ENCODE measurements at regions not wholly inside any gene's neighbourhood (a gene's known extent, or its start where the extent isn't known, plus 50 kb on each side); places are given as distances from the start of the nearest gene placed in this dataset.
"Not testable (repeated sequence)": the region's sequence is repeated elsewhere in the genome, so short reads cannot be mapped to it uniquely, and the experiment has no call there.

- not testable (repeated sequence) for H3K4me3 ChIP-seq (ENCODE audit: low read depth, low read length); H3K27ac ChIP-seq (ENCODE audit: low read depth, low read length); H3K27me3 ChIP-seq (ENCODE audit: control insufficient read depth, insufficient read depth, low read length); H3K4me1 ChIP-seq (ENCODE audit: control insufficient read depth, insufficient read depth, low read length); H3K9ac ChIP-seq (ENCODE audit: low read depth, low read length); H3K36me3 ChIP-seq (ENCODE audit: control insufficient read depth, insufficient read depth, low read length)
- H3K9me3 ChIP-seq (ENCODE audit: control insufficient read depth, insufficient read depth, low read length): peaks cover 36% of the 10 kb centered on the region
These were observed 612.4 kb upstream of the GBE1 start for GRCh38 chr3:82373833-82374232.

- no peaks in the 10 kb centered on the region for H3K27me3 ChIP-seq (ENCODE audit: control insufficient read depth, insufficient read depth, low read length)
- peaks cover 12% of the 10 kb centered on the region; the same call in 1 of the 2 replicates for H3K4me1 ChIP-seq (ENCODE audit: control insufficient read depth, insufficient read depth, low read length)
These were observed 603.4 kb upstream of the GBE1 start for GRCh38 chr3:82364827-82365226.

GRCh38 chr3:82363131-82363530, 601.7 kb upstream of the GBE1 start:
- H3K4me1 ChIP-seq (ENCODE audit: control insufficient read depth, insufficient read depth, low read length): peaks cover 12% of the 10 kb centered on the region; the same call in 1 of the 2 replicates
- no peak overlapping the region for H3K4me3 ChIP-seq (ENCODE audit: low read depth, low read length)
- no peaks in the 10 kb centered on the region for H3K27me3 ChIP-seq (ENCODE audit: control insufficient read depth, insufficient read depth, low read length)
- H3K36me3 ChIP-seq (ENCODE audit: control insufficient read depth, insufficient read depth, low read length): no peaks in the 10 kb centered on the region
- no peak overlapping the region for H3K27ac ChIP-seq (ENCODE audit: low read depth, low read length)
- no peak overlapping the region for H3K9ac ChIP-seq (ENCODE audit: low read depth, low read length)
- H3K9me3 ChIP-seq (ENCODE audit: control insufficient read depth, insufficient read depth, low read length): no peaks in the 10 kb centered on the region

More at GRCh38 chr3:82364827-82365226, 603.4 kb upstream of the GBE1 start:
- Histone ChIP-seq H3K4me3 (ENCODE audit: low read depth, low read length) (no peak overlapping the region), H3K36me3 (ENCODE audit: control insufficient read depth, insufficient read depth, low read length) (no peaks in the 10 kb centered on the region), H3K9me3 (ENCODE audit: control insufficient read depth, insufficient read depth, low read length) (no peaks in the 10 kb centered on the region; the same call in 1 of the 2 replicates), H3K9ac (ENCODE audit: low read depth, low read length) (no peak overlapping the region), H3K27ac (ENCODE audit: low read depth, low read length) (no peak overlapping the region)

GRCh38 chr3:82355228-82355627, 593.8 kb upstream of the GBE1 start:
- H3K4me3 ChIP-seq (ENCODE audit: low read depth, low read length): no peak overlapping the region
- no peaks in the 10 kb centered on the region for H3K27me3 ChIP-seq (ENCODE audit: control insufficient read depth, insufficient read depth, low read length)
- H3K27ac ChIP-seq (ENCODE audit: low read depth, low read length): no peak overlapping the region
- no peaks in the 10 kb centered on the region for H3K9me3 ChIP-seq (ENCODE audit: control insufficient read depth, insufficient read depth, low read length)
- H3K4me1 ChIP-seq (ENCODE audit: control insufficient read depth, insufficient read depth, low read length): peaks cover 23% of the 10 kb centered on the region
- no peak overlapping the region for H3K9ac ChIP-seq (ENCODE audit: low read depth, low read length)
- no peaks in the 10 kb centered on the region for H3K36me3 ChIP-seq (ENCODE audit: control insufficient read depth, insufficient read depth, low read length)

- Histone ChIP-seq H3K27me3 (ENCODE audit: control insufficient read depth, insufficient read depth, low read length) (no peaks in the 10 kb centered on the region), H3K4me1 (ENCODE audit: control insufficient read depth, insufficient read depth, low read length) (peaks cover 23% of the 10 kb centered on the region), H3K9me3 (ENCODE audit: control insufficient read depth, insufficient read depth, low read length) (no peaks in the 10 kb centered on the region), H3K4me3 (ENCODE audit: low read depth, low read length) (no peak overlapping the region), H3K9ac (ENCODE audit: low read depth, low read length) (no peak overlapping the region), H3K27ac (ENCODE audit: low read depth, low read length) (no peak overlapping the region), H3K36me3 (ENCODE audit: control insufficient read depth, insufficient read depth, low read length) (no peaks in the 10 kb centered on the region)
These were observed 592.8 kb upstream of the GBE1 start for GRCh38 chr3:82354228-82354627.

GRCh38 chr3:82353306-82354171, 592.1 kb upstream of the GBE1 start:
- H3K27ac ChIP-seq (ENCODE audit: low read depth, low read length): no peak overlapping the region
- peaks cover 23% of the 10 kb centered on the region for H3K4me1 ChIP-seq (ENCODE audit: control insufficient read depth, insufficient read depth, low read length)
- no peaks in the 10 kb centered on the region for H3K9me3 ChIP-seq (ENCODE audit: control insufficient read depth, insufficient read depth, low read length)
- no peak overlapping the region for H3K9ac ChIP-seq (ENCODE audit: low read depth, low read length)
- no peak overlapping the region for H3K4me3 ChIP-seq (ENCODE audit: low read depth, low read length)
- no peaks in the 10 kb centered on the region for H3K36me3 ChIP-seq (ENCODE audit: control insufficient read depth, insufficient read depth, low read length)
- no peaks in the 10 kb centered on the region for H3K27me3 ChIP-seq (ENCODE audit: control insufficient read depth, insufficient read depth, low read length)

GRCh38 chr3:82347585-82347984, 586.1 kb upstream of the GBE1 start:
- 0 out of 2 replicates have a peak, but pooled peaks cover 2% of the 10 kb centered on the region for H3K4me1 ChIP-seq (ENCODE audit: control insufficient read depth, insufficient read depth, low read length)
- no peak overlapping the region for H3K4me3 ChIP-seq (ENCODE audit: low read depth, low read length)
- H3K27me3 ChIP-seq (ENCODE audit: control insufficient read depth, insufficient read depth, low read length): no peaks in the 10 kb centered on the region
- no peaks in the 10 kb centered on the region for H3K36me3 ChIP-seq (ENCODE audit: control insufficient read depth, insufficient read depth, low read length)
- no peaks in the 10 kb centered on the region for H3K9me3 ChIP-seq (ENCODE audit: control insufficient read depth, insufficient read depth, low read length)
- no peak overlapping the region for H3K27ac ChIP-seq (ENCODE audit: low read depth, low read length)
- no peak overlapping the region for H3K9ac ChIP-seq (ENCODE audit: low read depth, low read length)

- H3K27me3 ChIP-seq (ENCODE audit: control insufficient read depth, insufficient read depth, low read length): no peaks in the 10 kb centered on the region
- no peaks in the 10 kb centered on the region for H3K36me3 ChIP-seq (ENCODE audit: control insufficient read depth, insufficient read depth, low read length)
- 0 out of 2 replicates have a peak, but pooled peaks cover 2% of the 10 kb centered on the region for H3K4me1 ChIP-seq (ENCODE audit: control insufficient read depth, insufficient read depth, low read length)
- H3K9me3 ChIP-seq (ENCODE audit: control insufficient read depth, insufficient read depth, low read length): no peaks in the 10 kb centered on the region
- no peak overlapping the region for H3K4me3 ChIP-seq (ENCODE audit: low read depth, low read length)
- no peak overlapping the region for H3K9ac ChIP-seq (ENCODE audit: low read depth, low read length)
- H3K27ac ChIP-seq (ENCODE audit: low read depth, low read length): no peak overlapping the region
These were observed 581.1 kb upstream of the GBE1 start for GRCh38 chr3:82342521-82342920.

- Histone ChIP-seq H3K4me1 (ENCODE audit: control insufficient read depth, insufficient read depth, low read length) (no peaks in the 10 kb centered on the region), H3K27me3 (ENCODE audit: control insufficient read depth, insufficient read depth, low read length) (no peaks in the 10 kb centered on the region), H3K27ac (ENCODE audit: low read depth, low read length) (no peak overlapping the region), H3K36me3 (ENCODE audit: control insufficient read depth, insufficient read depth, low read length) (no peaks in the 10 kb centered on the region), H3K9ac (ENCODE audit: low read depth, low read length) (no peak overlapping the region), H3K4me3 (ENCODE audit: low read depth, low read length) (no peak overlapping the region), H3K9me3 (ENCODE audit: control insufficient read depth, insufficient read depth, low read length) (no peaks in the 10 kb centered on the region)
These were observed 567.9 kb upstream of the GBE1 start for GRCh38 chr3:82329300-82329699.

GRCh38 chr3:82311901-82312300, 550.5 kb upstream of the GBE1 start:
- H3K4me3 ChIP-seq (ENCODE audit: low read depth, low read length): no peak overlapping the region
- H3K27ac ChIP-seq (ENCODE audit: low read depth, low read length): no peak overlapping the region
- no peaks in the 10 kb centered on the region for H3K27me3 ChIP-seq (ENCODE audit: control insufficient read depth, insufficient read depth, low read length)
- peaks cover 6% of the 10 kb centered on the region; the same call in 1 of the 2 replicates for H3K4me1 ChIP-seq (ENCODE audit: control insufficient read depth, insufficient read depth, low read length)
- H3K9me3 ChIP-seq (ENCODE audit: control insufficient read depth, insufficient read depth, low read length): no peaks in the 10 kb centered on the region
- H3K9ac ChIP-seq (ENCODE audit: low read depth, low read length): no peak overlapping the region
- H3K36me3 ChIP-seq (ENCODE audit: control insufficient read depth, insufficient read depth, low read length): no peaks in the 10 kb centered on the region

- Histone ChIP-seq H3K9me3 (ENCODE audit: control insufficient read depth, insufficient read depth, low read length) (no peaks in the 10 kb centered on the region), H3K4me1 (ENCODE audit: control insufficient read depth, insufficient read depth, low read length) (no peaks in the 10 kb centered on the region), H3K4me3 (ENCODE audit: low read depth, low read length) (no peak overlapping the region), H3K27ac (ENCODE audit: low read depth, low read length) (no peak overlapping the region), H3K36me3 (ENCODE audit: control insufficient read depth, insufficient read depth, low read length) (no peaks in the 10 kb centered on the region), H3K27me3 (ENCODE audit: control insufficient read depth, insufficient read depth, low read length) (no peaks in the 10 kb centered on the region), H3K9ac (ENCODE audit: low read depth, low read length) (no peak overlapping the region)
These were observed 547.3 kb upstream of the GBE1 start for GRCh38 chr3:82308755-82309154.
